SHP77 treated with DMSO at 0.1 percent for 48 hours (cell line): ENCODE measurements at regions not wholly inside any gene's neighbourhood (a gene's known extent, or its start where the extent isn't known, plus 50 kb on each side); places are given as distances from the start of the nearest gene placed in this dataset.
"Not testable (repeated sequence)": the region's sequence is repeated elsewhere in the genome, so short reads cannot be mapped to it uniquely, and the experiment has no call there.

Experiments
- DNase-seq: peaks from one replicate; lab custom pipeline; 2025; lab: John Stamatoyannopoulos, UW

DNA sequence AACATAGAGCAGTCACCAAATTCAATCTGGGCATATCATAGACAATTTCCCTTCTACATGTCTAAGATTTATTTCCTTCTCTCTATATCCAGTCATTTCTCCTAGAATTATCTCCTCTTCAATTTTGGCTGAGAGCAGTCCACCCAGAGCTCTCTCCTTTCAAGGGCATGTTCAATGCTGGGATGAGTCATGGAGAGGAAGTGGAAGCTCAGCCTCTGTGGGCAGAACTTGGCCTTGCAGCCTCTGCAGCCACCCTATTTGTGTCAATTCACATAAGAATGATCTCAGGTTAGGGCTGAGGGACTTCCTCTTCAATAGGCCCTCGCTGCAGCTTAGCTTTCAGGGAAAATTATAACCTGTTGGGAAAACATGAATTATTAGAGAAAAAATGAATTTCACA lies 560.8 kb downstream of the POM121L12 start:
- DNase-seq = no peak

DNA sequence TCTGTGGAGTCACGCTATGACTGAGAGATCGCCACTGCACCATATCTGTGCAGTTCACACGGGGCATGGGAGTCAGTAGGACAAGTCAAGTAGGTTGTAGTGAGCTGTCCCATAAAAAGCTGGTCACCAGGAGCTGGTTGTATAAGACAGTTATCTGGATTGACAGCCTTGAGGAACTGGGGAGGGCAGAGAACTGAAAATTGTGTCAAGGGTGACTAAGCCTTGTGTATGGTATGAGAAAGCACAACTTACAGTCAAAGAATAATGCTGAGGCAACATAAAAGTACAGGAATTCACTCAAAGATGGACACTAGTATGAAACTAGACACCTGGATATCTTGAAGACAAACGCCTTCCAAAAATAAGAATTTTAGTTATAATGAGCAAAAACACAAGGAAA lies 564.9 kb downstream of the POM121L12 start:
- DNase-seq = no peak

DNA sequence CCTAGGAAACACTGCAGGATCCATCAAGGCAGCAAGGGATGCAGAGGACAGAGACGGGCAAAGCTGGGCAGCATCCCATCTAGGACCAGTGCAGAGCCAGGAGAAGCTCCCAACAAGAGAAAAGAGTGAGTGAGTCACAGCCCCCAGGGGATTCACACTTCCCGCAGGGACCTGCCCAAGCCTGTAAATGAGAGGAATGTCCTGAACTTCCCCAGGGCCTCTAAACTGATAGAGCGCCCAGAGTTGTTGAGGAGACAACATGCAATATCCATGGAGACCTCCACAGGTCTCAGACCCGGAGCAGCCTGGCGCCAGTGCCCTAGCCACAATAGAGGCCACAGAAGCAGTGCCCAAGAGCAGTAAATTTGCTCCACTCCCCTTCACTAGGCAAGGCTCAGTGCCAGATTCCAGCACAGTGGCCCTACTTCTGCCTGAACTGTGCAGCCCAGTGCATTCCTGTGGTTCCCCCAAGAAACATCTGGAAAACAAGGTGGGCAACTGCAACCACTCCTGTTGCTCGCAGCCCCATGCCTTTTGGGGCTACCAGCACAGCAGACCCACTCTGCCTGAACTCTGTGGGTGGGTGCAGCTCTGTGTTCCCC lies 567.5 kb downstream of the POM121L12 start:
- no peak for DNase-seq

DNA sequence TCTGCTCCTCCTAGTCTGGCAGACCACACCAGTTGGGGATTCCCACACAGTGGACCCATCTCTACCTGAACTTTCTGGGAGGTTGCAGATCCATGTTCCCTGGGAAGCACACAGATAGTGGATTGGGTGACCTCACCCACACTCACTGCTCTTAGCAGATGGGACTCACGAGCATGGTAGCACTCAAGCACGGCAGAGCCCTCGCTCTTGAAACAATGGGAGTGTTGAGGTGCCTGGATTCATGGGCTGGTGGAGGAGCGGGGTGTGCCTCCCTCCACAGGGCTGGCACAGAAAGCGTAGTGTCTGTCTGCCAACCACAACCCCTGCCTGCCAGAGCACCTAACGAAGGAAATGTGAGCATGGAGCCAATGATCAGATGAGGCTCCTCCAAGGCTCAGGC lies 568.0 kb downstream of the POM121L12 start:
- no peak for DNase-seq

DNA sequence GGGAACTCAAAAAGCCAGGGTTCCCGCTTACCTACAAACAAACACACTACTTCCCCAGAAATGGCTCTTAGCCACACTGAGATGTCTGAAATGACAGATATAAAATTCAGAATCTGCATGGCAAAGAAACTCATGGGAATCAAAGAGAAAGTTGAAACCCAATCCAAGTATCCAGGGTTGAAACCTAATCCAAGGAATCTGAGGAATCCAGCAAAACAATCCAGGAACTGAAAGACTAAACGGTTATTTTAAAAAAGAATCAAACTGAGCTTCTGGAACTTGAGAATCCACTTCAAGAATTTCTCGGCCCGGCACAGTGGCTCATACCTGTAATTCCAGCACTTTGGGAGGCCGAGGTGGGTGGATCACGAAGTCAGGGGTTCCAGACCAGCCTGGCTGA lies 568.8 kb downstream of the POM121L12 start:
- no peak for DNase-seq

DNA sequence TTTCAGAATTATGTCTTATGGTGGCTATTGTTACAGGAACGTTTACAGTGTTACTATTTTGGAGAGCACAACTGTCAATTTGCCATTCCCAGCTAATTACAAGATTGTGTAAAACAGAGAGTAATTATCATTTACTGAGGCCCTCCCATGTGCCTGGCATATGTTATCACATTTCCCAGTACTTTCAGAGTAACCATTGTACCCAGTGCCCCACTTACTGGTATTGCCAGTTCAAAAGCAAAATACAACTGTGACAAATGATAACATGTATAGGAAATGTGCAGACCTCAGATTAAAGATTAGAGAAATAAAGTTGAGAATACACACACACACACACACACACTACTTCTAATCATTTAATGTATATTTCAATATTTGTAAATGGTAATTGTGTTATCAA lies 572.5 kb downstream of the POM121L12 start:
- no peak for DNase-seq

DNA sequence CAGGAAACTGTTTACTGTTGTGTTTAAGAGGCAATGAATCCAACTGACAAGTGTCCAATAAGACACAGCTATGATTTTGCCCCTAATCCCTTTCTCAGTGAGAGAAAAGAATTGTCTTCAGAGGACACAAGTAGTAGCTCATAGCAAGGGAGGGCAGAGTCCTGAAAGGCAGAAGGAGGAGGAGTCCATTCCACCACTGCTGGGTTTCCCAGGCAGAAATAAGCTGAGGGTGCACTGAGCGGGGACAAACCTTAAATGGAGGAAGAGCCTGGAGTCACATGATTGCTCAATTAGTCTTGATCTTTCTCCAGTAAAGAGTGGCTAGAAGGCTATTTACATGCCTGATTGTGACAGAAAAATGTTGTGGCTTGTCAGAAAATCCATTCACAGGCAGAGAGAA lies 573.8 kb downstream of the POM121L12 start:
- DNase-seq = no peak

DNA sequence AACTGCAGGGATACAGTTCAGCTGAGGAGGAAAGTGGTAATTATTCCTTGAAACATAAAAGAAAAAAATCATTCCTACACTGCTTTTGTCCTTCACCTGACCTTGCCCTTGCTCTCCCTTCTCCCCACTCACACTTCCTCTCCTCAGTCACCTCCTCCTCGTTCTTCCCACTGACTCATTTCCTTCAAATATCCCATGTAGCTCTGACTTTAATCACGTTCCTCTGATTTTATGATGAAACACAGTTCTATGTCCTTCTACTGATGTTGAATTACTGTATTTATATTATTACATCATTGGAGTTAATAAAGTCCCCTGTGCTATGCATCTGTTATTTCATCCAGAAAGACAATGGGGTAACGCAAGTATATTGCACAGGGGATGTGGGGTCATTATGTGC lies 575.6 kb downstream of the POM121L12 start:
- no peak for DNase-seq

DNA sequence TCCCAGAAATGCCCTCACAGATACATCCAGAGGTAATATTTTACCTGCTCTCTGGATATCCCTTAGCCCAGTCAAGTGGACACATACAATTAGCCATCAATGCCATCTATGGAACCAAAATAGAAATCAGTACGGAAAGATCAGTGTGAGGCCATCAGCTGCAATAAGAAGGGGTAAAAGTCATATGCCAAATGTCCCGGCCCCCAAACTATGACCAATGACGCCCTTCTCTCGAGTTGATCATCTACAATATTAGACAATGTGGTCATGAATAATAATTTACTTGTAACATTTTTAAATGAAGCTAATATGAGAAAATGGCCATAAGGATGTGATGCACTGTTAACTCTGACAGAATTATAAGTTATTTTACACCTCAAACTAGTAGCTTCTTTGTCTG lies 588.9 kb downstream of the POM121L12 start:
- no peak for DNase-seq

DNA sequence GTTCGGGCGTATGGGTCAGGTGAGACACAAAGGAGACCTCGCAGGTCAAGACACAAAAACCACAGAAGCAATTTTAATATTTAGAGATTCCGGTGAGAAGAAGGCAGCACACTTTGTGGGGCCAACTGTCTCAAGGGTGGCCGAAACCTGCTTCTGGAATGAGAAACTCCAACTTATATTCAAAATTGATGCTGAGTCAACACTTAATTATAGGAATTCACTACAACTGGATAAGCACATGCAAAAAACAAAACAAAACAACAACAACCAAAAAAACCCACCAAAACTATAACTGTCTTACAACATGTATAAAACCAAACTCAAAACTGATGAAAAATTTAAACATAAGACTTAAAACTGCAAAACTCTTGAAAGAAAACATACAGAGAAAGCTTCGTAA lies 593.3 kb downstream of the POM121L12 start:
- no peak for DNase-seq

DNA sequence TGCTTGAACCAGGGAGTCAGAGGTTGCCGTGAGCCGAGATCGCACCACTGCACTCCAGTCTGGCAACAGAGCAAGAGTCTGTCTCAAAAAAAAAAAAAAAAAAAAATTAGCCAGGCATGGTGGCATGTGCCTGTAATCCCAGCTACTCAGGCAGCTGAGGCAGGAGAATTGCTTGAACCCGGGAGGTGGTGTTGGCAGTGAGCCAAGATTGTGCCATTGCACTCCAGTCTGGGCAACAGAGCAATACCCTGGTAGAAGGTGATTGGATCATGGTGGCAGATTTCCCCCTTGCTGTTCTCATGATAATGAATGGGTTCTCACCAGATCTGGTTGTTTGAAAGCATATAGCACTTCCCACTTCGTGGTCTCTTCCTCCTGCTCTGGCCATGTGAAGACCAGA lies 599.8 kb downstream of the POM121L12 start:
- not testable (repeated sequence) for DNase-seq

DNA sequence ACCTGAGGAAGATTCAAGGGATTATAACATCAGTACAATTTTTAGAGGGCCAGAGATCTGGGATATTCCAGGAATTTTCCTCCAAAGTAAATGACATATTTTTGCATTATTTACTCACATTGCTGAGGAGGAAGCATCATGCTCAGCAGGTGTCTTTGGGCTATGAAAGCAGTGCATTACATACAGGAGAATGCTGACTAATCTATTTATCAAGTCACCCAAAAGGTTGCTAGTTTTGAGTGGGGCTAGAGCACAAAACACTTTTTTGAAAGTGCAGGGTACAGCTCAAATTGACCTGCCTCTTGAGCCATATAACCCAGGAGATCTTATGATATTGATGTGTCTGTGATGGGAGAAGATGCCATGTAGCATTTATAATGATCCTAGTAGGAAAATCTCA lies 603.1 kb downstream of the POM121L12 start:
- DNase-seq = no peak

DNA sequence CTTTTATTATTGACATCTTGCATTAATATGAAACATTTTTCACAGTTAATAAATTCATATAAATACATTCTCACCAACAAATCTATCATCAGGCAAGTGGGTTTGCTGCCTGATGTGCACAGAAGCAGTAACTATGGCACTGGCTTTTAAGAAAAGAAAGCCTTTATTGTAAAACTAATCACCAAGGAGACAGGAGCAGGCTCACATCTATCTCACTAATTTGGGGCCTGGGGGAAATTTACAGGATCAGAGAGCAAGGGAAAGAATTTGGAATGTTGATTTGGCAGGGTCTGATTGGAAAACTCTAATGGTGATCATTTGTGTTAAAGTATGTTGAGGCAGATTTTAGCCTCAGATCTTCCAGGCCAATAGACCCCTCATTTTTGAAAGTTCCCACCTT lies 605.7 kb downstream of the POM121L12 start:
- no peak for DNase-seq

DNA sequence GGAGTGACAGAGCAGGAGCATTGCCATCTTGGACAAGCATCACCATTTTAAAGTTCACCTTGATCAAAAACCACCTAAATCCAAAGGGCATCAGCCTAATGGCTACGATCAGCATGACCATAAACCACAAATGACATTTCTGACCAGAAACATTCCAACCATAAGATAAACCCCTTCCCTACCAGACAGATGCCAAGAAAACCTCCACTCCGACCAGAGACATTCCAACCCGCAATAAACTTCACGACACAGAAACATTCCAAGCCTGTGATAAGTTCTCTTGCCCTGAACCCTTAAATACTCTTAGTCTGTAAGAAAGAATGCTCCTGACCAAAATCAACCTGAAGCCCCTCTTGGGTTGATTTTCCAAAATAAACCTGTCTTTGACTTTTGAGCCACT lies 606.9 kb downstream of the POM121L12 start:
- DNase-seq = no peak

DNA sequence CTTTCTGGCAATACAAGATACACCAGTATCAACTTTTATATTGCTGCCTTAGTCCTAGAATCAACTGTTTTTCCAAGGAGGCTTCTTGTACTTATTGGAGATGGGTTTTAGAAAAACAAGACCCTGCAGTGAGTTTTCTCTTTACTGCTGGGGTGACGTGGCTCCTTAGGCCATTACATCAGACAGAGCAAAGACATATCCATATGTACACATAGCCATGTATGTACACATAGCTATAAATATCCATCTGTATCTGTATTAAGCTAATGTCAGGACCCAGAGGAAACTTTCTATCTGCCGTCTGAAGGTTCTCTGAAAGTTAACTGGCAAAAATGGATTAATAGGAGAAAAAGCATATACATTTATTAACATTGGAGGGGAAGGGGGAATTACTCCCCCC lies 607.4 kb downstream of the POM121L12 start:
- no peak for DNase-seq

DNA sequence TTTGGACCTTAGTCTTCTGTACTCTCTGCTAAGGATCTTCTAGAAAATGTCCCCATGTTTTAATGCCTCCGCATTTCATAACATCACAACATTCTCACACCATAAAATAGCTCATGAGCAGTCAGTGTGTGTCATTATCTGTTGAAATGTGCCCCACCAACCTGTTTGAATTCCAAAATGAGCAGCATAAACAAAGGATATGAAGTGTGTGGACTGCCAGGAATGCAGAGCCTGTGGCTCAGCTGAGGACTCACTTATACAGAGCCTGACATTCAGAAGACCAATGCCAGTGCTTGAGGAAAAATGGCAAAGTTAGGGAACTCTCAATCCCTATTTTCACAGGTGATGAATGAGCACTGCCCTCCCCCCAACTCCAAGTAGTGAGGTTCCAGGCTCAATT lies 621.4 kb downstream of the POM121L12 start:
- no peak for DNase-seq

DNA sequence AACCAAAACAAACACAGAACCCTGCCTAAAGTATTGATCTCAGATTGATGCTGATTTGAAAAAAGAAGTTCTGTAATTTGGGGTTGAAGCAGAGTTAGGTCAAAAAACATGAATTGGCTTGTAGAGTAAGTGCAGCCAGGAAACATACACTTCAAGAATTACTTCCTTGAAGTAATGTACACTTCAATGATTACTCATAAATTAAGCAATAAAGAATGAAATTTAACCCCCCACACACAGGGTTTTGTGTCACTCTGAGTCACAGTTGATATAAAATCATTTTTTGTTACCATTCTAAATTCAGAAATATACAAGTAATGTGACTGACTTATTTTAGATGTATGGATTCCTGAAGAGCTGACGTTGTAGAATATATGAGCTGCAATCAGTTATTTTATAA lies 622.2 kb downstream of the POM121L12 start:
- DNase-seq = no peak

DNA sequence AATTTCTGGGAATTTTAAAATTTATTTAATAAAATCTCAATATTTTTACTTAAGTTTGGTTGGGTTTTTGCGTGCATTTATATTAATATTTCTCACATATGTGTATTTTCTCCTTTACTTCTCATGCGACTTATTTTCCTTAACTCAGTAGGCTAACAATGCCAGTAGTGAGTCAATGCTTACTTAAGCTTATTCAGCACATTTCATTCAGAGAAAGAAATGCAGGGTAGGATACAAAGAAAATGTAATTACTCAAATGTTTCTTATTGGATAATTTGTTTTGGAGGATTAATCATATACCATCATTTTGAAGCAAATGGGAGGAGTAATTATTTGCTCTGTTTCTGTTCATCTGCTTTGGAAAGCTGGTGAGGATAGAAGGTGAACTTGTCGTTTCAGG lies 623.5 kb downstream of the POM121L12 start:
- DNase-seq = no peak

DNA sequence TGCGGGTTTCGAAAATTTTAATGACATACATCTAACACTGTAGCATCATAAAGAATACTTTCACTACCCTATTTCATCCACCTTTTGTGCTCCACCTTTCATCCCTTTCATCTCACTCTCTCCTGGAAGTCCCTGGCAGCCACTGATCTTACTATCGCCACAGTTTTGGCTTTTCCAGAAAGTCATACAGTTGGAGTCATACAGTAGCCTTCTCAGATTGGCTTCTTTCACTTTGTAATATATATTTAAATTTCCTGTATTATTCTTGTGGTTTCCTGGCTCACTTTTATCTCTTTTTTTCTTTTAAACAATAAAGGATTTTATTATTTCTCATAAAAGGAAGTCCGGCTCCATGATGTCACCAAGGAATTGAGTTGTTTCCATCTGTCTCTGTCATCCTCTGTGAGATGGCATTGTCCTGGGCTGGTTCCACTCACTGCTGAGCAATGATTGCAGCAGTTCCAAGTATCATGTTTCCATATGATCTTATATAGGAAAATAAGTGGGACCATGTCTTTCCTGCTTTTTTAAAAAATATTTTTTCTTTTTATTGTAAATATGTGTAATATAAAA lies 626.3 kb downstream of the POM121L12 start:
- no peak for DNase-seq

DNA sequence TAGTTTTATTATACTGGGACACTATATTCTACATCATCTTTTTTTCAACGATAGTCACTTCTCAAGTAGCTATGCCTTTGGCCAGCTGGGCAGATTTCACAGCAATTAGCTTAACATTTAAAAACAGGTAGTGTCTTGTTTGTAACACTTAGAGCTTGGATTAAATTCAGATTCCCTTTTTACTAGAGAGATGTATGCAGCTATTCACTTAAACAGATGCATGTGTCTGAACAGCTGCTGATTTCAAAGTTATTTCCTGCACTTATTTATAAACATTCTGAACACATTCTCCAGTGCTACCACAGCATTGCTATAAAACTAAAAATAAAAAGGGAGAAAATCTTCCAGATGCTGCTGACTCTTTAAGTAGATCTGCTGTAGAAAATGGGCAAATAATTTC lies 637.2 kb downstream of the POM121L12 start:
- no peak for DNase-seq

DNA sequence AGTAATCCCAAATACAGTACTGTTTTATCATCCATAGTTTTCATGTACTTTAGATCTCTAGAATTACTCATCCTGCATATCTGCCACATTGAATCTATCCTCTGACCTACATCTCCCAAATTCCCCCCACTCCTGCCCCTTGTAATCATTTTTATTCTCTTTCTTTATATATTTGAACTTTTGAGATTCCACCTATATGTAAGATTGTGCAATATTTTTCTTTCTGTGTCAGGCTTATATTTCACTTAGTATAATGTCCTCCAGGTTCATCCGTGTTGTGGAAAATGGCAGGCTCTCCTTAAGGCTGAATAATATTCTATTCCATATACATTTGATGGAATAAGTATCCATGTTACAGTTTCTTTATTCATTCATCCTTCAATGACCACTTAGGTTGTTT lies 640.4 kb downstream of the POM121L12 start:
- no peak for DNase-seq

DNA sequence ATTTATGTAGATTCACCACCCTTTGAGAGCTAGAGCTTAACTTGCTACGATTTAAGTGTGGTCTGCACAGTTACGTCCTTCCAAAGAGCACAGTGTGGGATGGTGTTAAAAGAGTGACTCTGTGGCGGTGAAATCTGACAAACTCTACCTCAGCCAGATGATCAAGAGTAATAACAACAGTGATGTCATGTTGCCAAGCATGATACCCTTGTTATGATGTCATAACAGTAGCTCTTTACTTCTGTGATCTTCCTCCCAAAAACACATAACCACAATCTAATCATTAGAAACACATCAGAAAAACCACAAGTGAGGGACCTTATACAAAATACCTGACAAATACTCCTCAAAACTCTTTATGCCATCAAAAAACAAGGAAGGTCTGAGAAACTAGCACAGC lies 649.3 kb downstream of the POM121L12 start:
- no peak for DNase-seq

DNA sequence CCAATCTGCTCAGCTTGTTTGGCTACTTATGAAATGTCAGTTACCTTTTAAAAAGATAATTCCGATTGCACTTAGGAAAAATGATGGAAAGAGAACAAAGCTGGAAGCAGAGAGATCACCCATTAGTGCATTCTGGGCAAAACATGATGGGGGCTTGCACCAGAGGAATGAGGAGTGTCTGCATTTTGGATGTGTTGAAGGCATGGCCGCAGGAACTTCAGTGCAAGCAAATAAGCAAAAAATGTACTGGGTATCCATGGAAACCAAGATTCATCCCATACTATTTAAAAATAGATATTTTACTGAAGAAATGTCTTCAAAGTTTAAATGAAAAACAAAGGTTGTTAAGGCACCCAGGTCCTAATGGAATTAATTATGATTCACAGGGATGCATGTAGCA lies 655.0 kb downstream of the POM121L12 start:
- no peak for DNase-seq

DNA sequence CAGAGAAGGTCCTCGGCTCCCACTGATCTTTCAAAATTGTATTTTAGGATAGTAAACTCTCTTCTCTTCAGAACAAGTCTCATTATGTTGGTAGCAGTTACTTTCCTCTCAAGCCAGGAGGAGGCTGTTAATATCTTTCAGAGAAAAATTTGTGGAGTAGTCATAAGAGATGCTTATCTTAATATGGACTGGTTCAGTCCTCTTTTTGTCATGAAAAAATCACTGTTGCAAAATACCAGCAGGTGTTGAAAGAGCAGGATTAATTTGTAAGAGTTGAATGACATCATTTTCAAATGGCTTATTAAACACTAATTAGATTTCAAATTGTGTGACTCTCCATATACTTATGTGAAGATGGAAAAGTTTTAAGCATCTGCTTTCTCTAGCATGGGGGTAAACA lies 662.5 kb downstream of the POM121L12 start:
- no peak for DNase-seq
